Psoas muscle (tissue), 7 donors: ENCODE measurements at regions not wholly inside any gene's neighbourhood (a gene's known extent, or its start where the extent isn't known, plus 50 kb on each side); places are given as distances from the start of the nearest gene placed in this dataset.

Source experiments
- ATAC-seq, 4 donors: fragments of 200-7000 bp; cut with Tn5 transposase; one replicate each; pipeline ENCODE4 v1.9.1; 2020; ENCODE audit warnings: moderate library complexity in 3 of 4, mild to moderate bottlenecking in 2 of 4
- DNase-seq, 2 donors: peaks; one replicate each; pipeline ENCODE4 v3.0.0-alpha.2; 2020
- H3K27ac ChIP-seq: fragments of 200-600 bp; one replicate; pipeline ENCODE4 v1.8.0; 2022
- H3K27me3 ChIP-seq, 3 donors: fragments of 200-600 bp in 1 of 3; one replicate each; pipeline versions ENCODE4 v1.6.1 to v1.8.0; 2013 to 2022; ENCODE audit warnings: low read length in 2 of 3, mild to moderate bottlenecking in 2 of 3, moderate library complexity in 1 of 3; ENCODE audit not compliant: insufficient read depth in 3 of 3
- H3K36me3 ChIP-seq, 2 donors: fragments of 200-600 bp in 1 of 2; one replicate each; pipeline versions ENCODE4 v1.6.1 to v1.8.0; 2013 to 2022; ENCODE audit warnings: low read depth in 1 of 2, mild to moderate bottlenecking in 1 of 2, moderate library complexity in 1 of 2; ENCODE audit not compliant: insufficient read depth in 1 of 2
- H3K4me1 ChIP-seq: fragments of 200-600 bp; one replicate; pipeline ENCODE4 v1.8.0; 2022
- H3K4me3 ChIP-seq: fragments of 200-600 bp; one replicate; pipeline ENCODE4 v1.8.0; 2022; ENCODE audit warnings: mild to moderate bottlenecking
- H3K9me3 ChIP-seq: fragments of 200-600 bp; one replicate; pipeline ENCODE4 v1.8.0; 2022
- WGBS, 3 donors: extraction: QIAGEN DNeasy Blood & Tissue Kit; methylation state at CpG; one replicate each; pipeline versions ENCODE4 v1.1.6 to v1.1.7; 2013; 5-methylcytosine and 5-hydroxymethylcytosine counted together
- intact Hi-C, 2 donors: fragments of 100-400 bp; cut with DNase I; formaldehyde crosslinking; loops; one replicate each; pipeline versions ENCODE4 v1.11.0 to v1.14.2; 2022
- TF ChIP-seq, protein P1 (sequence below): fragments of 200-600 bp; IDR thresholded peaks from one replicate; pipeline ENCODE4 v1.8.0; 2022; ENCODE audit warnings: antibody characterized with exemption
- donor health status: healthy with polysubstance abuse.
- donor health status: DM: no; HTN: no; CAD: no; lungs with moderate emphysema.
- donor health status: Bipolar disorder and iron deficiency.
- donor health status: healthy.
- donor health status: DM: yes; HTN: yes; CAD: no.
- donor health status: DM: no; HTN: no; CAD: no.
- donor health status: DM: yes; HTN: yes; CAD: no.

DNA sequence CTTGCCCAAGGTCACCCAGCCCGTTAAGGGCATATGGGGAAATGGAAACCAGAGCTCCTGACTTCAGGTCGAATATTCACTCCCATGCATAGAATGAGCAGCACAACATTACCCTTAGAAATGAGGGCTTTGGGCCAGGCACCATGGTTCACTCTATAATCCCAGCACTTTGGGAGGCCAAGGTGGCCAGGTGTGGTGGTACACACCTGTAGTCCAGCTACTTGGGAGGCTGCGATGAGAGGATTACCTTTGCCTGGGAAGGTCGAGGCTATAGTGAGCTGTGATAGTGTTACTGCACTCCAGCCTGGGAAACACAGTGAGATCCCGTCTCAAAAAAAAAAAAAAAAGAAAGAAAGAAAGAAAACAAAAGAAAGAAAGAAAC, 341.0 kb upstream of the TMPO start:
- Histone ChIP-seq H3K27me3 (no peaks in the 10 kb centered on the region), H3K9me3 (no peaks in the 10 kb centered on the region), H3K4me3 (no peak overlapping the region), H3K36me3 (no peaks in the 10 kb centered on the region), H3K27ac (no peak overlapping the region), H3K4me1 (no peaks in the 10 kb centered on the region)
- 83 to 90% (median 84%) methylated on average over 5 of the region's 5 CpGs for WGBS, 3 donors
- TF ChIP-seq, protein P1, sequence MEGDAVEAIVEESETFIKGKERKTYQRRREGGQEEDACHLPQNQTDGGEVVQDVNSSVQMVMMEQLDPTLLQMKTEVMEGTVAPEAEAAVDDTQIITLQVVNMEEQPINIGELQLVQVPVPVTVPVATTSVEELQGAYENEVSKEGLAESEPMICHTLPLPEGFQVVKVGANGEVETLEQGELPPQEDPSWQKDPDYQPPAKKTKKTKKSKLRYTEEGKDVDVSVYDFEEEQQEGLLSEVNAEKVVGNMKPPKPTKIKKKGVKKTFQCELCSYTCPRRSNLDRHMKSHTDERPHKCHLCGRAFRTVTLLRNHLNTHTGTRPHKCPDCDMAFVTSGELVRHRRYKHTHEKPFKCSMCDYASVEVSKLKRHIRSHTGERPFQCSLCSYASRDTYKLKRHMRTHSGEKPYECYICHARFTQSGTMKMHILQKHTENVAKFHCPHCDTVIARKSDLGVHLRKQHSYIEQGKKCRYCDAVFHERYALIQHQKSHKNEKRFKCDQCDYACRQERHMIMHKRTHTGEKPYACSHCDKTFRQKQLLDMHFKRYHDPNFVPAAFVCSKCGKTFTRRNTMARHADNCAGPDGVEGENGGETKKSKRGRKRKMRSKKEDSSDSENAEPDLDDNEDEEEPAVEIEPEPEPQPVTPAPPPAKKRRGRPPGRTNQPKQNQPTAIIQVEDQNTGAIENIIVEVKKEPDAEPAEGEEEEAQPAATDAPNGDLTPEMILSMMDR: no peak
- no peak for ATAC-seq
- DNase-seq: no peak
- intact Hi-C loops: no loop called here

DNA sequence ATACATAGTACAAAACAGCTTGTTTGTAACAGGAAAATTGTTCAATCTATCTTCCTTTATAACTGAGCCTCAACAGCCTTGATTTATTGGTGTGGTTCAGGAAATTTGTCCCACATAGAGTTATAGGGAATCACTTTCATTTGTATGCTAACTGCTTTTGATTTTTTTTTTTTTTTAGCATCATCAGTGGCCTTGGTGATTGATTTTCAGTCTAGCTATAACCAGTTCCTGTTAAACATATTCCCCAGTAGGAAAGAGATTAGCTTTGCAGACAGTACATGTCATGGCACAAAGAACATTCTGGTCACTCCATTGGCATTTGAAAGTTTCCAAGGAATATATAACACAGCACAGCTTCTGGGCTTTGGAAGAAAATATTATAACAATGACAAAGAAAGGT, 337.3 kb upstream of the TMPO start:
- TF ChIP-seq, protein P1: no peak
- no peak overlapping the region for H3K27ac ChIP-seq

GRCh38 chr12:98179151-98179550, 336.2 kb upstream of the TMPO start:
- Histone ChIP-seq H3K27me3 (peaks cover 0 to 2% (median 0%) of the 10 kb centered on the region in 3 donors), H3K4me3 (no peak overlapping the region), H3K9me3 (no peaks in the 10 kb centered on the region), H3K36me3 (no peaks in the 10 kb centered on the region), H3K27ac (no peak overlapping the region), H3K4me1 (no peaks in the 10 kb centered on the region)
- ATAC-seq (no peak), DNase-seq (no peak)
- intact Hi-C loops: no loop called here
- TF ChIP-seq, protein P1: no peak

More for the DNA sequence above, 337.3 kb upstream of the TMPO start:
- Histone ChIP-seq H3K4me3 (no peak overlapping the region), H3K4me1 (no peaks in the 10 kb centered on the region), H3K36me3 (no peaks in the 10 kb centered on the region), H3K9me3 (no peaks in the 10 kb centered on the region), H3K27me3 (peaks cover 0 to 2% (median 0%) of the 10 kb centered on the region in 3 donors)
- intact Hi-C loops: no loop called here
- DNase-seq (no peak), ATAC-seq (no peak)

- no peak overlapping the region for H3K27ac ChIP-seq
- ATAC-seq (no peak), DNase-seq (no peak)
- H3K27me3 ChIP-seq: peaks cover 0 to 2% (median 0%) of the 10 kb centered on the region in 3 donors
- intact Hi-C loops: no loop called here
- no peaks in the 10 kb centered on the region for H3K9me3 ChIP-seq
- 78 to 82% (median 79%) methylated on average over 13 of the region's 13 CpGs for WGBS, 3 donors
- H3K4me1 ChIP-seq: no peaks in the 10 kb centered on the region
- TF ChIP-seq, protein P1: no peak
- H3K4me3 ChIP-seq: no peak overlapping the region
- H3K36me3 ChIP-seq: no peaks in the 10 kb centered on the region
Measured at GRCh38 chr12:98180603-98181002, 334.8 kb upstream of the TMPO start.

DNA sequence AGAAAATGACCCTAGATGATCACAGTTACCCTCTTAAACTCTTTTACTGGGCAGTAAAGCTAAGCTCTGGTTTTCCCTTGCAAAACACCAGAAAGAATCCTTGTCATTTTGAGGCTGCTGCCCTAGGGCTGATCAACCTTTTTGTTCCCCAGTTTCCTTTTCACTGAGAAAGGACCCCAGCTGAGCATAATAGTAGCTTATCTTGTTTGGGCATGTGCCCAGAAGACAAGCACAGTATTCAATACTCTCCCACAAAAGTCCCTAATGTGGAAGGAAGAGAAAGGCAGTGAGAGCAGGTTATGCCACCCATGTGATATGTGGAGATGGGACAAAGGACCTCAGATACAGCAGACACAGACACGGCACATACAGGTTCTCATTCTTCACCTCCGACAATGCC, 332.6 kb upstream of the TMPO start:
- Histone ChIP-seq H3K4me1 (no peaks in the 10 kb centered on the region), H3K27me3 (peaks cover 0 to 2% (median 0%) of the 10 kb centered on the region in 3 donors), H3K27ac (no peak overlapping the region), H3K4me3 (no peak overlapping the region), H3K36me3 (no peaks in the 10 kb centered on the region), H3K9me3 (no peaks in the 10 kb centered on the region)
- intact Hi-C loops: no loop called here
- DNase-seq (no peak), ATAC-seq (no peak)
- WGBS, 3 donors: 90 to 98% (median 94%) methylated on average over 2 of the region's 2 CpGs
- TF ChIP-seq, protein P1: no peak
